MV-4-11 (cell line): ENCODE measurements at regions not wholly inside any gene's neighbourhood (a gene's known extent, or its start where the extent isn't known, plus 50 kb on each side); places are given as distances from the start of the nearest gene placed in this dataset.

Source experiments
- DNase-seq: peaks from one replicate; lab custom pipeline; 2025; lab: John Stamatoyannopoulos, UW

DNA sequence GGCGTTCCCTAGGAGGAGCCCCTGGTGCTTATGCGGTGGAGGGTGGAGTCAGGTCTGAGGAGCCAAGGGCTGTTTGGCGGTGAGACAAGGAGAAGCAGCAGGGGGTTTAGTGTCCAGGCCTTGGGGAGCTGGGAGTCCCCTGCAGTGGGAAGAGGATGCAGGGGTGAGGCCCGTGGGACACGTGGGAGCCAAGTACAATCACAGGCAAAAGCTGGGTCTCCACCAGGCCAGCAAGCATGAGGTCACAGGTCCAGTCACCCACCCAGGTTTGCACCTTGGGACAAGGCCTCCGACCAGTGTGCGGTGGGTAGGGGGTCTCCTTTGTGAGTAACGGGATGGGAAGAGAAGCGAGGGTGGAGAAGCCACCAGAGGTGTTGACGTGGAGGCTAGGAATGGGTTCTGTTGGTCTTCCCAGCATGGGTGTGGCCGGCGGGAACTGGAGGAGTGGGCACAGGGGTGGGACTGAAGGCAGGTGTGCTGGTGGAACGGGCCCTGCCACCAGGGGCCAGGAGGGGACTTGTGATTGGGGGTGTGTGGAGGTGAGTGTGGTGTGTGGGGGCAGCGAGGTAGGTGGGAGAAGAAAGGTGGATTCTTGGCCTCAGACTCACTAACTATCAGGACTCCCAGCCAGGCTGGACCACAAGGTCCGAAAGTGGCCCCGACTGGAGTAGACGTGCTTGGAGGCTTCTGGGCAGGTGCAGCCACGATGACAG is 953.6 kb downstream of the TBC1D22A start:
- no peak for DNase-seq

DNA sequence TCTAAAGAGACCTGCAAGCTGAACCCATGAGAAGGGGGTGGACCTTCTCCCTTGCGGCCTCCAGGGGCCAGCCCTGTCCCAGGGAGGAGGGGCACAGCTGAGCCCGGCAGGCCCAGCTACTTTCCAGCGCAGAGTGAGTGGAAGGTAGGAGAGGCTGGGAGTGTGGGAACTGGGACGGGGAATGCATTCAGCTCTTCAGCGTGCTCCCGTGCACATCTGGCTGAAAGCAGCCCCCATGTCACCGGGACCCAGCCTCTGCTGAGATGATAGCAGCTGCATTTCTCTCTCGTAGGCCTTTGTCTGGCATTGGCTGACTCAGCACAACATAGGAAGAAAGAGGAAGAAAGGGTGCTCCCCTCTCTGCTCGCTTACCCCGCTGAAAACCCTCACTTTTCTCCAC is 951.5 kb downstream of the TBC1D22A start:
- no peak for DNase-seq

DNA sequence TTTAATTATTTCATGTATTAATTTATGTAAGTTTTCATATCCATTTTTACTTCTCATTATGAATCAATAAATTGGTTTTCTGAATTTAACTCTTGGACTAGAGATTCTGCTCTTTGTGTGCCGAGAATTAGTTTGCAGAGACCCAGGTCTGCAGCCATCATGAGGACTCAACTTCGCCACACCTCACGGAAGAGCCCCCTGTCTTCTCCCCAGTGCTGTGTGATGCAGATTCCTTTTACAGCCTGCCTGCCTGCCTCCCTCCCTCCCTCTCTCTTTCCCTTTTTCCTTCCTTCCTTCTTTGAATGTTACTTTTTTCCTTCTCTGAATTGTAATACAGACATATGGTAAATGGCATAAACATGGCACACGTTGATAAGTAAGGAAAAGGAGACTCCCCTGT is 947.7 kb downstream of the TBC1D22A start:
- DNase-seq = no peak

DNA sequence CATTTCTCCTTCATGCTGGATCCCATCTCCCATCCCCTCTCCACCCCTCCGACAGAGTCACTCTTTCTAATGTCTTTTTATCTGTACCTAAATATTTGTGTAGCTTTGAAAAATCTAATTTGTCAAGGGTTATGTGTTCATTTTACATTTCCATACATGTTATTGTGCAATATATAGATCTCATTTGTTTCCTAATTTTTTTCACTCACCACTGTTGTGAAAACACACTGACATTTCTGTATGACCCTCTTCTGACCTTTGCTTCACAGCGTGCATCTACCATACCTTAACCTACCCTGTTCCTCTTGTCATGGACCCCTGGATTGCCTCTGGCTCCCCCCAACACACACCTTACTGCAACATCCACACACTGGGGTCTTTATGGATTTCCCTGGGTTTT is 942.9 kb downstream of the TBC1D22A start:
- no peak for DNase-seq

DNA sequence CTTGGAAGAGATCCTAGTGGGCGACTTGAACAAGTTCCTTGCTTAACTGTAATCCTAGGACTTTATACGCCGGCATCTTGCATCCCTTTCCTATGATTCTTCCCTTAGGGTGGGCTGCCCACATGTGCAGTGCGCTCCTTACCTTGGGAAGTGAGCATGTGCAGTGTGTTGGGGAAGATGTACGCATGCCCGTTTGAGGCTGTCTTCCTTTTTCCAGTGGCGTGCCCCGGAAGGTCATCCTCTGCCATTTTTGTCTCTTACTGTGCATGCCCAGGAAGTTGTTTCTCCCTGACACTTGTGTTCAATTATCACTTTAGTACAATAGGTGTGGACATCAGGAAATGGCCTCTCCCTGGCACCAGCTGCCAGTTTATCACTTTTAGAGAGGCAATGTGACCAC is 936.5 kb downstream of the TBC1D22A start:
- DNase-seq = no peak

DNA sequence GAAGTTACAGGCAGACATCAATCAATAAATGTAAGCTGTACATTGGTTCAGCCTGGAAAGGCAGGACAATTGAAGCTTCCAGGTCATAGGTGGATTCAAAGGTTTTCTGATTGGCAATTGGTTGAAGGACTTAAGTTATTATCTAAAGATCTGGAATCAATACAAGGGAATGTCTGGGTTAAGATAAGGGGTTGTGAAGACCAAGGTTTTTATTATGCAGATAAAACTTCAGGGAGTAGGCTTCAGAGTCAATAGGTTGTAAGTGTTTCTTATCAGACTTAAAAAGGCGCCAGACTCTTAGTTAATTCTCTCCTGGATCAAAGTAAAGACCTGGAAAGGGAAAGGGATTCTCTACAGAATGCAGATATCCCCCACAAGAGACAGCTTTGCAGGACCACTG is 935.4 kb downstream of the TBC1D22A start:
- no peak for DNase-seq

DNA sequence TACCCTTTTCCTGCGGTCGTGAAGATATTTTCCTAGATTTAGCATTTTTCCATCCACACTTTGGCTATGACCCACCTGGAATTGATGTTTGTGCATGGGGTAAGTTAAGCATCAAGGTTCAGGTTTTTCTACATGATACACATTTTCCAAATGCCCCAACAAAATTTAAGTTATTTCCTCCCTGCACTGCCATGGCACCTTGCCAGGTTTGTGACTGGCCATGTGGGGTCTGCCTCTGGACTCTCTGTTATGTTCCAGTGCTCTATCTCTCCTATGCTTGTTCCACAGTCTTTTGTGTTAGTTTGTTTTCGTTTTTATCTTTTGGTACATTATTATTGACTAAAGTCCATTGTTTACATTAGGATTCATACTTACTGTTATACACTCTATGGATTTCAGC is 934.3 kb downstream of the TBC1D22A start:
- no peak for DNase-seq

DNA sequence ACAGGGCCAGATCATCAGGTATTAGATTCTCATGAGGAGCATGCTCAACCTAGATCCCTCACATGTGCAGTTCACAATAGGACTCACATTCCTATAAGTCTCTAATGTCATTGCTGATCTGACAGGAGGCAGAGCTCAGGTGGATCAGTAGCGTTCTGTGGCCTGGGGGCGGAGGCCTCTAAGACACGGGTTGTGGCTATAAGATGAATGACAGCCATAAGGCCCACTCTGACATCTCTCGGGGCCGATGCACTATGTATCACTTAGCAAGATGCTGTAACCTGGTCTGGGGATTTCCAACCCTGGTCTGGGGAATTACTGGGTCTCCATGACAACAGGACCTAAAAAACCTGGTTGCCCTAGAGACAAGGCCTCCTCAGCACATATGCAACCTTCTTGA is 932.7 kb downstream of the TBC1D22A start:
- no peak for DNase-seq

DNA sequence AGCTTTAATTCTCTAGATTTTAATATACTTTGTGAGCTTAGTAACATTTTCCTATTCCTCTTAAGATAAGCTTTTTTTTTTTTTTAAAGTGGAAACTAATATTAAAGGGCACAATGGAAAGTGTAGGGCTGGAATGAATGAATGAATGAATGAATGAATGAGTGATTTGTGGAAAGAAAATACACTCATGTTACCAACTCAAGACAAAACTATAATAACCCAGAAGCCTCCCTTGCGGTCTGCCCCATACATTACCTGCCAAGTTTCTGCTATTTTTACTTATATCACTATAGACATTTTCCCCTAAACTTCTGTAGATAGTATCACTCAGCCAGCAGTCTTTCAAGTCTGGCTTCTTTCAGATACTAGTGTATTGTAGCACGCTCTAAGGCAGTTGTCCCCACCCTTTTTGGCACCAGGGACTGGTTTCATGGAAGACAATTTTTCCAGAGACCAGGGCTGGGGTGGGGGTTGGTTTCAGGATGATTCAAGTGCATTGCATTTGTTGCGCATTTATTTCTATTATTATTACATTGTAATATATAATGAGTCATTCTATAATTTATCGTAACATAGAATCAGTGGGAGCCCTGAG is 932.2 kb downstream of the TBC1D22A start:
- DNase-seq = no peak

DNA sequence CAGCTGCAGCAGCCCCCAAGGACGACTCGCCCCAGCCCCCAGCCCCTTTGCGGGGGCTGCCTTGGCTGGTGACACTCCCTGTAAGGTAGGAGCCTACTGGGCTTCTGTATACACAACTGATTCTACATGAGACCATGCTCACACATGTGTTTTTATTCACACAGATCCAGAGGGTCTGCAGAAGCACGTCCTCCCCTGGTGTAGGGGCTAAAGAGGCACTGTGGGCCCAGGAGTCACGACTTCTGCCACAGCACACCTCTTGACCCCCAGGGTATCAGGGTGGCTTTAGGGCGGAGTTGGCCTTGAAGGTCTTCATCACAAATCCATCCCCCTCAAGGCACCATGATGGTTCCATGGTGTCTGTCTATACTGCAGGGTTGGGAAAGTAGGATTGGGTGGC is 931.2 kb downstream of the TBC1D22A start:
- no peak for DNase-seq

DNA sequence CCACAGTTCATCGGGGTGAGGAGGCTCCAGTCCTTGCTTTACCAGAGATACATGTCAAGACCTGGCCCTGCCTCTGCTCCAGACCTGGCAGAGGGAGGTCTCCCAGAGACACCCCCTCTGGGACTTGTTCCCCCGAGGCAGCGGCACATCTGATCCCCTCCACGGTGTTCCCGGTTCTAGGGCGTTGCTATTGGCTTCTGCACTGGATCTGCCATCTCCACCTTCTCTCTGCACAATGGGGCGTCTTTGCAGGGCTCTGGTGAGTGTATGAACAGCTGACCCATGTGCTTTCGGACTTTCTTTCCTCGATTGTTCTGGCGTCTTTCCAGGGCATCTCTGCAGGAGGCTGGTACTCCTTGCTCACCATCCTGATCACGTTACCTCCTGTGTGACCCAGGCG is 930.4 kb downstream of the TBC1D22A start:
- DNase-seq = no peak

DNA sequence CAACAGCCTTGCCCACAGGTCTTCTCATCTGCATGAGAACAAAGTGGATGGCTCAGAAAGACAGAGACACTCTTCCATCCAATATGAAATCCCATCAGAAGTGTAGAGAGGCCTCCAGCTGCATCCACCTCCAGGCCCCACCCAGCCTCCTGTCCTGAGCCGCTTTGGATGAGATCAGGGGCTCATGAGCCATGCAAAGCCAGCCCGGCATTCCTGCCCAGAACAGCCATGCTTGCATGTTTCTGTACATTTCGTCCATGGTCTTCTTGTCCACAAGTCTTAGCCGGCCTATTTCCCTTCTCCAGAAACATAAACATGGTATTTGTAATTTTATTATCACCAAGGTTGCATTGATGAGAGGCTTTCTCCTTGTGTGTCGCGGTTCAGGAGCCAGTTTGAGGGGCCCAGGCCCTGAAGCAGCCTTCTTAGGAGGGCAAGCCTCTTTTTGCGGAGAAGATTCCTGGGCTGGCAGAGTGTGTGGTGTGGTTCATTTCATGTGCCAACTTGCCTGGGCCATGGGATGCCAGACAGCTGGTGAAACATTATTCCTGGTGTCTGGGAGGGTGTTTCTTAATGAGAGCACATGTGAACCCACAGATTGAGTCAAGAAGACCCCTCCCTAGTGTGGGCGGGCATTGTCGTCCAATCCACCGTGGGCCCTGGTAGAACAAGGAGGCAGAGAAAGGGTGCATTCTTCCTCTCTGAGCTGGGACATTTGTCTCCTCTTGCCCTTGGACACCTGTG is 928.9 kb downstream of the TBC1D22A start:
- DNase-seq = no peak

DNA sequence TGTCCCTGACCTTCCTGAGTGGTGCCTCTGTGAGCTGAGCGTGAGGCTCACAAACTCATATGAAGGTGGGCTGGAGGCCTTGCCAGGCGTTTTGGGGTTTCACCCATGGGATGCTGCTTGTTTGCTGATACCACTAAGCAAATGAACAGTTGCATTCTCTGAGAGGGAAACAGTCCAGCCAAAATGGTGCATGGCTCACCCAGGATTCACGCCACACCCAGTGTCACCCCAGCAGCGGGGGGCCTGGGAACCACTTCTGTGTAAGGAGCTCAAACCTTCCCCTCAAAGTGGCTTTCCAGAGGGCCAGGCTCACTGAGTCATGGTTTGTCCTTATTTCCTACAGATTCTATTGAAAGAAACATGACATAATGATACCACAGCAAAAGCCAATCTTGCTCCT is 928.1 kb downstream of the TBC1D22A start:
- no peak for DNase-seq

DNA sequence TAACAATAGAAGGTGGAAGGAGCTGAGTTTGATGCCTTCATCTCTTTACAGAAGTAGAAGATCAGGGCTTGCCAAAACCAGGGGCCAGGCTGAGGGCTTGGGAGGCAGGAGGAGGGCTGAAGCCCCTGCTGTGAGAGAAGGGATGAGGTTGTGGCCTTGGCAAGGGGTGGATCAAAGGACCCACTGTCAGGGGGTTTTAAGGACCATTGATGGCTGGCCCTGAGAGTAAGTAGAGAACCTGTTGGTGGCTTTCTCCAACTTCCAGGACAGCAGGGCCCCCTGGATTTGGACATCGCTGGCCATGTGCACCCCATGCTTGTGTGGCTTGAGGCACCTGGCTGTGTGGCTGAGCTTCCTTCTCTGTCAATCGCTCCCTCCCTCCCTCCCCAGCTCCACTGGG is 927.7 kb downstream of the TBC1D22A start:
- no peak for DNase-seq

DNA sequence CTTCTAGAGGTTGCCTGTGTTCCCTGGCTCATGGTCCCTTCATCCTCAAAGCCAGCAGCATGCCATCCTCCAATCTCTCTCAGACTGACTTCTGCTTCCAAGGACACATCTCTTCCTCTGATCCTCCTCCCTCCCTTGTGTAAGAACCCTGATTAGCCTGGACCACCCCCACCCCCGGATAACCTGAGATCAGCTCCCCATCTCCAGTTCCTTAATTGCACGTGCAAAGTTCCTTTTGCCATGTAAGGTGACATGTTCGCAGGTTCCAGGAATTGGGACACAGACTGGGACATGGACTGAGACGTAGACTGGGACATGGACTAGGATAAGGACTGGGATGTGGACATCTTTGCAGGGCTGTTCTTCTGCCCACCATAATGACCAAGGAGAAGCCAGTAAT is 925.3 kb downstream of the TBC1D22A start:
- DNase-seq = no peak

DNA sequence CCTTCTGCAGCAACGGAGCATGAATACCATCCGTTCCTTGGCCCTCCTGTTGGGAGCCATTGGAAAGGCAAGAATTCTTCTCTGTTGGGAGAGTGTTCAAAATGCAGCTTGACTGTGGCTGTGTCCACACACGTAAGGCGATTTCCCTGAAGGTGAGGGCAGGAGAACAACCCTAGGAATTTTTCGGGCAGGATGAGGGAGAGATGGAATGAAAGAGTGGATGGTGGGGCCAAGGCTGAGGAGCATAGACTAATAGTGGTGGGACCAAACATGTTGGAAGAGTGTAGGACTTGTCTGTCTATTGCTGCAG is 924.9 kb downstream of the TBC1D22A start:
- DNase-seq = no peak

DNA sequence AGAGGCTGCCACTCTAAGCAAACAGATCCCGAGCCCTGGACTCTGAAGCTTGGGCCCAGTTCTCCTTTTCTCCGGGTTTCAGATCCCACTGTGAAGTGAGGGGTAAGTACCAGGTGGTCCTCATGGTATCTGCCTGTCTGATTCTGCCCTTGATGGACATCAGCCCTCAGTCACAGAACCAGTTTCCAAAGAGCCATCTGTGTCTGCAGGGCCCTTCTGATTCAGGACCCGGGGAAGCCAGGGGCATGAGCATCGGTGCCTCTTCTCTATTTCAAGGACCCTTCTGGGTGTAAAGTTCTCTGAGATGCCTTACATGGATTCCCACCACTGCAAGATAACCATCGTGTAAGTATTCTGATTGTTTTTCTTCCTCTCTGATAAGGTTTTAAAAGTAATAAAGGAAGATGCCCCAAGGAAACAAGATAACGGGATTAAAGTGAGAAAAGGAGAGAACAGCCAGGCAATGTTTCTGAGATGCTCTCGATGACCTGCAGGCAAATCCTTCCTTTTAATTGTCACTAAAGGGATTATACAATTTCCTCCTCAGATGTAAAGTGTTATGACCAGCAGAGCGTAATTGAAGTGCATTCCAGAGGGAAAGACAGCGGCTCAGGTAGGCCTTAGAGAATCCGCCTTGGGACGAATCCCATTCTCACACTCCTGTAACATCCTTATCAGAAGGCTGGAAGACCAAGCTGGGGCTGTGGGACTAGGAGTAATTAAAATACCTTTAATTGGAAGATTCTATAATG is 924.3 kb downstream of the TBC1D22A start:
- DNase-seq = no peak

DNA sequence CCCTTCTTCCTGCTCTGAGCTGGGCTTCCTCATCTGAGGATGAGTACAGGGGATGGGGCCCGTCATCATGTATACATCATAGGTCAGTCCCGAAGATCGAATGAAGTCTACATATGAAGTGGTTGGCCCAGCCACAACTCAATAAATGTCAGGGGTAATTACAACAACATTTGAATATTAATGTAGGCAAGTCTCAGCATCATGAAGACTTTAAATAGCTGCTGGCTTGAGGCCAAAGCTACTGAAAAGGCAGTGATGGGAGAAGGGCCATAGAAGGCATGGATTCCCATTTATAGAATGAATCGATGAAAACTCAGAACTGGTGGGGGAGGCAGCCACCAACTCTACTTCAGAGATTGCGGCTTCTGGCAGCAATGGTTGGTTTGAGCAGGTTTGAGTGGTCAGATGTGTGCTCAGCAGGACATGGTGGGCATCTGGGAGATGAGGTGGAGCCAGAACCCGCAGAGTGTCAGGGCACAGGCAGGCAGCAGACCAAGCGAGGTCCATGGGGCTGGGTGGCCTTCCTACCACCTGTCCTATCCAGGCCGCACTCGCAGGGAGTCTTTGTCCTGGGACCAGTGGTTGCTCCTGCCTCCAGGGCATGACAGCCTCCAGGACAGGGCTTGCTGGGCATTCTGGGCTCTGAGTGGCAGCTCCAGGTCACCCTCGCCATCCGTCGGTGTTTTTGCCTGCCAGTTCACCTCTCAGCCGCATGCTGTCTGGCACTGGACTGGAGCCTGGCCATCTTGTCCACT is 919.1 kb downstream of the TBC1D22A start:
- DNase-seq = no peak

DNA sequence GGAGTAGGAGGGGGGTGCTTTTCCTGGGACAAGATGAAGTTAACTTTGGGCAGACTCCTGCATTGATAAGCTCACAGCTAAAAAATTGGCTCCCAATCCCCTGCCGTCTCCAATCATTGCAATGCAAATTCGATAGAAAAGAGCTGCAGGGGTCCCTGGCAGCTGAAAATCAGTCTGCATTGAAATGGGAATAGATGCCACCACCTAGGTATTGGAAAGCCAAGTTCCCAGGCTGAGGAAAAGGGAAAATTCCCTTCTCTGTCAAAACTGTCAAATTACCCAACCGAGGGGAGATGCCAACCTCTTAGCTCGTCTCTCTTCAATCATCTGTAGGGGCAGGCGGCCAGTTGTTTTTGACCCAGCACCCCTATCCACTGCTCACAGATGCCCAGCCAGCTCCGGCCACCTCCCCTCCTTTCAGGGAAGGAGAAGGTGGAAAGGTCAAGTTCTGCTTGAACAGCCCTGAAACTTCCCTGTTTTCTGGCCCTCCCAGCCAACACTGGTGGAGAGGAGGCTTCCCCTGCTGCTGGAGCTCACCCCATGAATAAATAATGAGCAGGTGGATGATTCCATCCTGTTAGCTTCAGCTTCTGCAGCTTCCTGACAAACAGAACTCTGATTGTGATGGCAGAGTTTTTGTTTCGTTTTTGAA is 916.3 kb downstream of the TBC1D22A start:
- no peak for DNase-seq

DNA sequence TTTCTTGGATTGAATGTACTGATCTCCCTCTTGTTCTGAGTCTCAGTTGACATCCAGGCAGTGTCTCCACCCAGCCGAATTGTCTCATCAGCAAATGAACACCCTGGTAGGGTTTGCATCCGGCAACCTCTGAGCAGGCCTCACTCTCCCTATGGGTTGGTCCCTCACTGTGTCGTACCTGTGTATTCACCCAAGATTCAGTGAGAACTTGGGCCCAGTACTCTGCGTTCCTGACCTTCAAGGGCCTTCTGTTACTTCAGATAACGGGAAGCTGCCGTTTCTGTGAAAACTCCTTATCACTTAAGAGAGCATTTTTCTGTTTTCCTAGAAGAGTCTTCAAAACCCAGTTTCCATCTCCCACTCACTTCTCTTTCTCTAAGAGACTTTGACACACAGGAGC is 915.6 kb downstream of the TBC1D22A start:
- DNase-seq = no peak

DNA sequence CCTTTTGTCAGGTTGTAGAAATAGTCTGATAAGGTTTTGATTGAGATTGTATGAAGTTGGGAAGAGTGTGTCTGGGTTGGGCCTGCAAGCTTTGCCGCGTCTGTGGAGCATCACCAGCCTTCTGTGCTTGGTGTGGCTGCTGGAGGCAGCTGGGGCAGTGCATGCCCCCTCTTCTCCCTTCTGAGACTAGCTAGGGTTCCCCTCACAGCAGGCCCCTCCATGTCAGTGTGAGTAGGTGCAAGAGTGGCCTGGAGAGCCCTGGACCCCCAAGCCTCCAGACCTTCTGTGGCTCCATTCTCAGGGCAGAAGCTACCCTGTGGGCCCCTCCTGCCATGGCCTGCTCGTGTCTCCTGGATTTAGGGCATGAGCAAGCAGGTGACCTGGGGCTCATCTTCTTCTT is 914.2 kb downstream of the TBC1D22A start:
- no peak for DNase-seq

DNA sequence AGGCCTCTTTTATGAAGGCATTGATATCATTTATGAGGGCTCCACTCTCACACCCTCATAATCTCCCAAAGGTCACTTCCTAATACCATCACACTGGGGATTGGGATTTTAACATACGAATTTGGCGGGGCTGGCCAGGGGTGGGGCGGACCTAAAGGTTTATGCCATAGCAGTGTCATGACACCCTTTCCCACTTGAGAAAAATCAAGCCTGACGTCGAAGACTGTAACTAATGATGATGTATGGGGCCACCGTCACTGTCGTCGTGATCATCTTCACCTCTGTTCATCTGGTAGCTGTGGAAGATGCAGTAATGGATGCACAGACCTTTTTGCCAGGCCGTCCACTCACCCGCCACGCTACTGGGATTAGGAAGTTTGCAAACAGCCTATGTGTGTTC is 912.1 kb downstream of the TBC1D22A start:
- DNase-seq = no peak
